ENCODE measurements at regions not wholly inside any gene's neighbourhood (a gene's known extent, or its start where the extent isn't known, plus 50 kb on each side); places are given as distances from the start of the nearest gene placed in this dataset.

DNA sequence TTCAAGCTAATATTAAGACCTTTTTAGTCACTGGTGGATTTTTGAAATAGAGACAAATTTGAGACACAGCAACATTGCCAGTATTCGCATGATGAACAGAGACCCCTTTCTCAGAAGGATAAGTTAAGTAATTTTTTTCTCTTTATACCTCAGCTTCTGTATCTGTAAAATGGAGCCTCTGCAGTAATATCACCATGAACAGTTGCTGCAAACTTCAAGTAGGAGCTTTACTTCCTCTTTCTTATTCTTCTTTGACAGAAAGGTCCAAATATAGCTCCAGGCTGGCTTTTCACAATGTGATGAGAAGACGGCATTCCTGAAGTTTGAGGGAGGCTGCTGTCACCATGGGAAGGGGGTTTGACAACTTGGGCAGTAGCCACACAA is 158.7 kb downstream of the TDRD15 start:
- ATAC-seq (no peak), FAIRE-seq (no peak), DNase-seq (ENCODE audit: low read depth in 1 of 2, low spot score in 1 of 2) (no peak)
- Histone ChIP-seq H3K4me3 (no peak overlapping the region), H3K4me1 (no peaks in the 10 kb centered on the region), H3K4me2 (no peak overlapping the region), H3K9me3 (no peaks in the 10 kb centered on the region), H3K27ac (no peak overlapping the region)
- POLR2A ChIA-PET, result no interaction called here
- CTCF ChIA-PET, result interaction anchor here (0.7 to 1.1 kb wide), 2 partner anchors 13 to 14 kb away, joined by 3 read pairs; no protein-coding TSS in a partner anchor
- TF ChIP-seq HDAC2 (IDR thresholded peaks at IDR 0.05), result no peak
- TF ChIP-seq ZNF302 (CRISPR knock-in tag; IDR thresholded peaks at IDR 0.05), result no peak
- TF ChIP-seq HEYL (CRISPR knock-in tag; IDR thresholded peaks at IDR 0.05), result no peak
- no peak for TF ChIP-seq FOSB (CRISPR knock-in tag; IDR thresholded peaks at IDR 0.05)
- no peak for TF ChIP-seq ESRRA (IDR thresholded peaks at IDR 0.05; ENCODE audit: borderline replicate concordance, low read length)
- TF ChIP-seq CBX8 (IDR thresholded peaks at IDR 0.05), result no peak
- TF ChIP-seq POLR2A (IDR thresholded peaks at IDR 0.05; ENCODE audit: low read length), result no peak
- TF ChIP-seq CBX2 (IDR thresholded peaks at IDR 0.05; ENCODE audit: borderline replicate concordance, low read depth), result no peak
- TF ChIP-seq CTCF (IDR thresholded peaks at IDR 0.05), result no peak
- TF ChIP-seq RAD21 (conservative IDR thresholded peaks at IDR 0.05 in 1 of 2, IDR thresholded peaks at IDR 0.05 in 1 of 2), result no peak
- no peak for TF ChIP-seq JUNB (IDR thresholded peaks at IDR 0.05)
- TF ChIP-seq RNF2 (IDR thresholded peaks at IDR 0.05; ENCODE audit: borderline replicate concordance, low read depth), result no peak
- no peak for TF ChIP-seq EHF (CRISPR knock-in tag; IDR thresholded peaks at IDR 0.05)
- no peak for TF ChIP-seq ATOH8 (CRISPR knock-in tag; IDR thresholded peaks at IDR 0.05; ENCODE audit: low read depth)
- TF ChIP-seq RARB (CRISPR knock-in tag; IDR thresholded peaks at IDR 0.05), result no peak
- 7% methylated on average over 2 of the region's 2 CpGs for WGBS (ENCODE audit: missing lambda C conversion rate)

- H3K4me2 ChIP-seq, result no peak overlapping the region
- no peaks in the 10 kb centered on the region for H3K4me1 ChIP-seq
- FAIRE-seq, result no peak
- DNase-seq (ENCODE audit: low read depth in 1 of 2, low spot score in 1 of 2), result no peak
- TF ChIP-seq KDM1A (IDR thresholded peaks at IDR 0.05; ENCODE audit: low read depth) (no peak), CBX2 (IDR thresholded peaks at IDR 0.05; ENCODE audit: borderline replicate concordance, low read depth) (no peak), PHF8 (IDR thresholded peaks at IDR 0.05; ENCODE audit: borderline replicate concordance, low read depth) (no peak), RNF2 (IDR thresholded peaks at IDR 0.05; ENCODE audit: borderline replicate concordance, low read depth) (no peak), CHD2 (IDR thresholded peaks at IDR 0.05; ENCODE audit: low read length, partially characterized antibody) (no peak), EHMT2 (IDR thresholded peaks at IDR 0.05; ENCODE audit: low read depth) (no peak), TFCP2L1 (CRISPR knock-in tag; IDR thresholded peaks at IDR 0.05) (no peak), SMC3 (IDR thresholded peaks at IDR 0.05) (no peak)
- TF ChIP-seq, protein P1, sequence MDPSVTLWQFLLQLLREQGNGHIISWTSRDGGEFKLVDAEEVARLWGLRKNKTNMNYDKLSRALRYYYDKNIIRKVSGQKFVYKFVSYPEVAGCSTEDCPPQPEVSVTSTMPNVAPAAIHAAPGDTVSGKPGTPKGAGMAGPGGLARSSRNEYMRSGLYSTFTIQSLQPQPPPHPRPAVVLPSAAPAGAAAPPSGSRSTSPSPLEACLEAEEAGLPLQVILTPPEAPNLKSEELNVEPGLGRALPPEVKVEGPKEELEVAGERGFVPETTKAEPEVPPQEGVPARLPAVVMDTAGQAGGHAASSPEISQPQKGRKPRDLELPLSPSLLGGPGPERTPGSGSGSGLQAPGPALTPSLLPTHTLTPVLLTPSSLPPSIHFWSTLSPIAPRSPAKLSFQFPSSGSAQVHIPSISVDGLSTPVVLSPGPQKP (IDR thresholded peaks at IDR 0.05; ENCODE audit: low read depth, low read length), result no peak
- no peak overlapping the region for H3K27ac ChIP-seq
- ChIA-PET CTCF (interaction anchor here (1.0 kb wide), 1 partner anchor 8 kb away, joined by 3 read pairs; no protein-coding TSS in a partner anchor), POLR2A (no interaction called here)
- H3K9me3 ChIP-seq, result no peaks in the 10 kb centered on the region
- H3K4me3 ChIP-seq, result no peak overlapping the region
- 3% methylated on average over 2 of the region's 2 CpGs for WGBS (ENCODE audit: missing lambda C conversion rate)
- ATAC-seq, result no peak
Observed at GRCh38 chr2:21288299-21288698, 164.5 kb downstream of the TDRD15 start.
